Epithelial cell of prostate (primary cell): ENCODE measurements at regions not wholly inside any gene's neighbourhood (a gene's known extent, or its start where the extent isn't known, plus 50 kb on each side); places are given as distances from the start of the nearest gene placed in this dataset.

Source experiments
- DNase-seq: peaks from one replicate; pipeline ENCODE4 v3.0.0-alpha.2; 2011; ENCODE audit warnings: low read depth, low spot score
- H3K27ac ChIP-seq: fragments of 450-650 bp; 2 replicates; pipeline ENCODE4 v1.5.1; 2017; ENCODE audit warnings: mild to moderate bottlenecking

DNA sequence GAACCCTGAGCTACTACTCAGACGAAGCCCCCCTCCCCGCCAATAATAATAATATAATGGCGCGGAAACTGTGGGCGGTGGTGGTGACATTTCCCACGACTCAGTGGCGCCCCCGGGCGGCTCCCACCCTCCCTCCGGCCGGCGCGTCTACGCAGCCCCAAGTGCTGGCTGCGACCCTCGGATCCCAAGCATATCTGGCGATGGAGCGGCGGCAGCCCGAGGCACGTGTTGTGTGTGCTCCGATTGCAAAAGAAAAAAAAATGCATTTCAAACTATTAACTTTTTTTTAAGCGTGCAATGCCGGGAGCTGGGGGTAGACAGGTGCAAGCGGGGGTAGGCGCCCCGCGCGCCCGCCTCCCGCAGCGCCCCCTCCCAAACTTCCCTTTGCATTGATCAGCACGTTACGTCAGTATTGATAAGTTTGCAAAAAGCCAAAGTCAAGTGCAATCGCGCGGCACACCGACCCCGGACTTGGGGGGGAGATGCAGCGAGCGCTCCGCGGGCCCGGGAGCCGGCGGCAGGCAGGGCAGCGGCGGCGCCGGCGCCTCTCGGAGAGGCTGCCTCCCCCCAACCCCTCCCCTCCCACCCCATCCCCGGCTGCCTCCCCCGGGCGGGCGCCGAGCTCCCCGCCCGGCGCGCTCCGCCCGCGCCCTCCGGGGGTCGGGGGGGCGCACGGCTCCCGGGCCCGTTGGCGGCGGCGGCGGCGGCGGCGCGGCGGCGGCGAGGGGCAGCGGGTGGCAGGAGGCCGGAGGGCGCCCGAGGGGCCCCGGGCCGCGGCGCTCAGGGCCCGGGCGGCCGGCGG is 113.1 kb upstream of the MYL2 start:
- no peak for DNase-seq

DNA sequence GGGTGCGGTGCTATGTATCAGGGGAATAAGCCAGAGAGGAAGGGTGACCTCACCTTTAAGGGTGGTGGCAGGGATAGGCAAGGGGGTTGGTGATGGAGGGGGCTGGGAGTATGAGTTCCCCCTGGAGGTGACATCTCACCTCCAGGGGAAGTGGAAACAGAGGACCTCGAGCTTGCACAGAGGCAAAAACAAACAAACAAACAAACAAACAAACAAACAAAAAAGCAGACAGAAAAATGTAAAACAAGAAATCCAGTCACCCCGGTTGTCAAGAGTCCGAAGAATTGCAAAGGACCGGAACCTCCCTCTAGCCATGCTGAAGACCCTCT is 112.2 kb upstream of the MYL2 start:
- H3K27ac ChIP-seq: no peak overlapping the region
- no peak for DNase-seq

More for the DNA sequence above, 113.1 kb upstream of the MYL2 start:
- H3K27ac ChIP-seq: no peak overlapping the region

DNA sequence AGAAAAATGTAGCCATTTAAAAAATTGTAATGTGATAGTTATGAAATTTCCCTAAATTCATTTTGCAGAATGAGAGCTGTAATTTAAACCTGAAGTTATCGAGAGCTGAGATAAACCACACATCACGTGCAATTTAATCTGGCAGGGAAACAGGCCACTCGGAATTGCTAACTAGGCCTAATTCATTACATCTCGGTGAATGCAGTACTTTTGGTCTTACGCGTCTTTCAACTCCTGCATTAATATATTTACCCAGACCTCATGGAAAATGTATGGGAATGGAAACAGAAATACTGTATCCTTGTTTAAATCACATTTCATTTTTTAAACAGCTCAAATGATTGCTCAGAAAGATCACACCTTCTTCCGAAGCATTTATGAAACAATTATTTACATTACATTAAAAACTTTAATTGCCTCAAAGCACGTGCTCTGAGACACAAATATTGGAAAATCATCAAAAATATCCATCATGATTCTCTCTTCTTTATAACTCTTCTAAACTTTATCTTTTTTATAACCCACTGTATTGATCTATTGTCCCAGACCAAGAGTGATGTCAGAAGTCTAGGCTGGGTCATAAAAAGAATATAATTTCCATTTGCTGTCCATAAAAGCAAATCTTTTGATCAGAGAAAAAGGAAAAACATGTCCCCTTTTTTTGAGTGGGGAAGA is 111.7 kb upstream of the MYL2 start:
- no peak for DNase-seq
- no peak overlapping the region for H3K27ac ChIP-seq

DNA sequence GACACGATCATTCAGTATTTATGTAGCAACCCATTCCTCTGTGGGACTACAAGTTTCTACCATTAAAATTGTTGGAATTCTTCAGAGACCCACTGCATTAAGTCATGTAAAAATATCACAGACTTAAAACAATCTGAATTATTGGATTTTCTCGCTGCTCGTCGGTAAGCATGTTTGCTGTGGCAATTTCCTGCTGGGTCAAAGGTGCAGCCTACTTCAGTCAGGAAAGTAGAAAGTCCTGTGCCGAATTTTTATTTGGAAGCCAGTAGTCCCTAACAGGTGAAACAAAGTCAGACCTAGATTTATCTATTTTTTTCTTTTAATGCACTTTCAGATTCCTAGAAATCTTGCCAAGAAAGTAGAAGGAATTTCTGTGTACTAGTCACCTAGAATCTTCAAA is 110.4 kb upstream of the MYL2 start:
- no peak for DNase-seq
- no peak overlapping the region for H3K27ac ChIP-seq

DNA sequence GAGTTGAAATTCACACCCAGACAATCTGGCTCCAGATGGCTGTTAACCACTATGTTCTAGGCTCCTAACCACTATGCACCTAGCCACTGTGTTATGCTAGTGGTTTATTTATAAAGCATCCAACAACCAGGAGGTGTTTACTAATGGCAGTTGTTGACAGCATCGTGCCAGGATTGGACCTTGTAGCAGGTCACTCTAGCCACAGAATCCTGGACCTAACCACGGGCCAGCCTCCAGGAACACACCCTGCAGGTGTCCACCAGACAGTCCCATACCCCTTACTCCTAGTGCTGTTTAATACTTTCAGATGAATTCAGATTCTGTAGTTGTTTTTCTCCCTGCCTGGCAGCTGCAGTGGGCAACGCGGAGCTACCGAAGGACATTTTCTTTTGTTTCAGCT is 109.4 kb upstream of the MYL2 start:
- no peak for DNase-seq
- H3K27ac ChIP-seq: no peak overlapping the region

DNA sequence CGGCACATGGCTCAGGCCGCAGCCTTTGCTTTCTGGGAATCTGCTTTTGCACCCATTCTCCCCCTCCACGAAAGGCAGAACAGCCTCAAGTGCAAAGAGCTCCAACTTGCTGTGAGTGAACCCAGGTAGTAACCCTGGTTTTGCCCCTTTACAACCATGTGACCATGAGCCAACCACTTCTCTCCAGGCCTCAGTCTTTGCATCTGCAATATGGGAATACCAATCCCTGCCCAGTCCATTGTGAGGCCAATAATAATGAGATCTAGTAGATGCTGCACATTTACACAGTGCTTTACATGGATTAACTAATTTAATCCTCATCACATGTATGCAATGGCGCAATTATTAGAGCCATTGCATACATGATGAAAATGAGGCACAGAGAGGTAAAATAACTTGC is 108.9 kb upstream of the MYL2 start:
- DNase-seq: no peak
- H3K27ac ChIP-seq: no peak overlapping the region

DNA sequence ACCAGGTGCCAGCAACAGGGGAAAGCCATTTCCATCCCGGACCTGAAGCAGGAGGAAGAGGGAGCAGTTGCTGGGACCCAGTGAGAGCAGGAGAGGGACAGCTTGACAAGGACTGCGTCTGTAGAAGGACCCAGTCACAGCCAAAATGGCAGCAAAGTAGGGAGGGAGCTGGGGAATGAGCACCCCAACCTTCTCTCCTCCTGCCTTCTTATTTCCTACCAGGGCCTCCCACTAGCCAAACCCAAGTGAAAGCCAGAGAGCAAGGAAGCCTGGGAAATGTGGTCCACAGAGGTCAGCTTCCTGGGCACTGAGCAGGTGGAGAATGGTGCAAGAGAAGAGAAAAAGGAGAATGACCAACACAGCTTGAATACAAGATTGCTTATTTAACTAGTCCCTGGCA is 108.5 kb upstream of the MYL2 start:
- H3K27ac ChIP-seq: no peak overlapping the region
- DNase-seq: no peak

DNA sequence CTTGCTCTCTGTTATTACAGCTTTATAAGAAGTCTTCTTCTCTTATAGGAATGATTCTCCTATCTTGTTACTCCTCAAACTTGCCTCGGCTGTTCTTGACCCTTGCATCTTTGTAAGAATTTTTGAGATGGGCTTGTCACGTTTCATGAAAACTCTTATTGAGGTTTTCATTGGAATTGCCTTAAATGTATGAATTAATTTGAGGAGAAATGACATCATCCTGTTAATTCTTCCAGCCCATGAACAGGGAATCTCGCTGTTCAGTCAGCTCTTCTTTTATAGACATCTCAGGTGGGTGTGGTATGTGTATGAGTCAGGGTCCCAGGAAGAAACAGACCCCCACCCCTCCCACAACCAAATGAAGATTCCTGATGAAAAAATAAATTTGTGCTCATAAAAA is 107.1 kb upstream of the MYL2 start:
- DNase-seq: no peak
- H3K27ac ChIP-seq: no peak overlapping the region

DNA sequence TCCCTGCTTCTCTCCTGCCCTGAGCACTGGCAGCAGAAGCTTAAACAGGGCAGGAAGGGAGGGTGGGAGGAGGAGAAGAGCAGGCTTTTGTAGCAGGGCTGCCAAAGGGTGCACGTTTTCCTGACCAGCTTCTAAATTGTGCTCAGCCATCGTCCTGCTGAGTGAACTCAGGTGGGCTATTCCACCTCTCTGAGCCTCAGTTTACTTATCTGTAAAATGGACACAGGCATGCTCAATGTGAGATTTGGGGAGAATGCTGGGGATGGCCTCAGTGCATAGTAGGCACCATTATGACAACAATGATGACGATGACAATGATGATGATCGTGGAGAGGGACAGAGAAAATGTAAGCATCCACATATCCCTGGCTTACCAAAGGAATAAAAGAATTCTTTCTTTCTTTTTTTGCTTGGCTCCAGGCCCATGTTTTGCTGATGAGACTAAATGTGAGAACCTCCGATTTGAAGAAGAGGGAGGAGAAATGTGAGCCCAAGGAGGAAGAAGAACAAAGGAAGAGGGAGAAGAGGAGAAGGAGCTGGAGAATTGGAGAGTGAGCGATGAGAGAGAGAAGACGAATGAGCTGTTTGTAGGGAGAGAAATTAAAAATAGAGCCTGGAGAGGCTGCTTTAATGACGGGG is 105.5 kb upstream of the MYL2 start:
- no peak for DNase-seq
- H3K27ac ChIP-seq: no peak overlapping the region

DNA sequence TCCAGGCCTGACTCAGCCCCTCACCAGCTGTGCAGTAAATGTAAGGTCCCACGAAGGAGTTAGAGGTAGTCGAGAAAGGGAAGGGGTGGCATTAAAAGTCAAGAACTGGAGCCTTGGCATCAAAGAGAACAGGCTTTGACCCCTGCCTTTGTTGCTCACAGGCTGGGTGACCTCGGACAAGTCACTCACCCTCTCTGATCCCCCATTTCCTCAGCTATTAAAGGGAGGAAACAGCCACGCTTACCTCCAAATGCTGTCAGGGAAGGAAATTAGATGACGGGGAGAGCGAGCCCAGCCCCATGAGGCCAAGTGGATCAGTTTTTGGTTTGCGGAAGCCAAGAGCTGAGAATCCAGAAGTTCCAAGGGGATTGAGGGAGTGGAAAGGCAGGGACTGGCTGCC is 104.9 kb upstream of the MYL2 start:
- no peak for DNase-seq
- no peak overlapping the region for H3K27ac ChIP-seq

DNA sequence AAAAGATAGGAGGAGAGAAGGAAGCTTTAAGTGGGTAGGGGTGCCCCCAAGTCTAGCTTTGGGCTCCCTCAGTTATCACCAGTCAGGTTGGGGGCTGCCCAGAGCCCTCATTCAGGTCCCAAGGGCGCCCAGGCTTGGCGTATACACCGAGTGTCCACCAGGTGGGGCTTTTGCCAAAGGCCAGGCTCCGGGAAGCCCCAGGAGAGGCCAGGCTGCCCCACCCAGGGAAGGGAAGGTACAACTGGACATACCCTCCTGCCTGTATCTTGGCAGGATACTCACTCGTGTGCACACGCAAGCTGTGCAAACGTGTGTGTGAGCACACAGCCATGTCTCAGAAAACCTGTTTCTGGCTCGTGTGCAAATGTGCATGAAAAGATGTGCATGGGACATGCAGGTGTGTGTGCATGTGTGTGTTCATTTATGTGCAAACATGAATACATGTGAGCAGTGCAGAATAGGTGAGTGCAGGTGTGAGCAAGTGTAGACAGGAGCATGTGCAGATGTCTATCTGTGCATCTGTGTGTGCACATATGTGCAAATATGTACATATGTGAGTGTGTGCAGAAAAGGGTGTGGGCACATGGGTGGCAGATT is 103.9 kb upstream of the MYL2 start:
- DNase-seq: no peak
- H3K27ac ChIP-seq: no peak overlapping the region

DNA sequence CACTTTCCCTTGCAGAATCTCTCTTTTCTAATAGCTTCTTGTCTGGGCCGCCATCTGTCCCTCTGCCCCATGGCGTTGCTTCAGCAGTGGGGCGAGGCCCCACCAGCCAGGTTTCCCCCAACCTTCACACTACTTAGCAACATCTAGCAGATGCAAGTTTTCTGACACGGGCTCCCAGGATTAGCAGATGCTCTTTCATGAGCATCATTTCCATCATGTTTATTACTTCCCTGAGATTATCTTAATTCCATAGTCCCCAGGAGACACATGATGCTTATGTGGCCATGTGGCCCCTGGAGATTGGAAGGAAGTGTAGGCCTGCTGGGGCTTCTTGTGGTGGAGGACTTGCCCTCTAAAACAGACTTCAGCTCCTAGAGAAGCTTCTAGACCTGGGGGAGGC is 102.0 kb upstream of the MYL2 start:
- H3K27ac ChIP-seq: no peak overlapping the region

DNA sequence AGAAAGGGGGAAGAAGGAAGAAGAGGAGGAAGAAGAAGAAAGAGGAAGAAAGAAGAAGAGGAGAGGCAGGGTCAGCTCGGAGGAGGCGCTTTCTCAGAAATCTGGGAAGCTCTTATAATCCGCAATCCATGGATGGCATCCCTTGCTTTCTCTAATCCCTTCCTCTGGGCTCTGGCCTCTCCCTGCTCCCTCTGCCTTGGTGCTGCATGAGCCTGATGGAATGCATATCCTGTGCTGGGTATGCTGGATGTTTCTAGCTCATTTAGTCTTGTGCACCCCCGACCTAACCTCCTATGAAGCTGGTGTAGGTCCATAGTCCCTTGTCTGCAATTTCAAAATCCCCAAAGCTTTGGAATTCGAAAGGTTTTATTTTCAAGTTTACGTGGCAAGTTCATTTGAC is 94.2 kb upstream of the MYL2 start:
- H3K27ac ChIP-seq: no peak overlapping the region
- no peak for DNase-seq

More for the DNA sequence above, 102.0 kb upstream of the MYL2 start:
- no peak for DNase-seq

DNA sequence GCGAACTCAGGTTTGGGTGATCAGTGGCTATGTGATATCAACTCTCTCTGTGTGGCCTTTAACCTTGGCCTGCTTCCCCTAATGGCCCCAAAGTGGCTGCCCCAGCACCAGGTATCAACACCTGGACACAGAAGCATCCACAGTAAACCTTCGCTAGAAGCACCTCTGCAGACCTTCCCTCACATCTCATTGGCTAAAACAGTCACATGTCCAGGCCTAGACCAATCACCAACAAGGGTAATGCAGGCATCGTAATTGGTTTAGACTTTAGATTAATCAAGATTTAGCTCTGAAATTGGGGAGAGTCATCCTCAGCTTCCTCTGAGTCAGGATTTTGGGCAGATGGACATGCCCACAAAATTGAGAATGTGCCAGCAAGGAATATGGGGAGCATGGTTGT is 92.5 kb upstream of the MYL2 start:
- DNase-seq: no peak

DNA sequence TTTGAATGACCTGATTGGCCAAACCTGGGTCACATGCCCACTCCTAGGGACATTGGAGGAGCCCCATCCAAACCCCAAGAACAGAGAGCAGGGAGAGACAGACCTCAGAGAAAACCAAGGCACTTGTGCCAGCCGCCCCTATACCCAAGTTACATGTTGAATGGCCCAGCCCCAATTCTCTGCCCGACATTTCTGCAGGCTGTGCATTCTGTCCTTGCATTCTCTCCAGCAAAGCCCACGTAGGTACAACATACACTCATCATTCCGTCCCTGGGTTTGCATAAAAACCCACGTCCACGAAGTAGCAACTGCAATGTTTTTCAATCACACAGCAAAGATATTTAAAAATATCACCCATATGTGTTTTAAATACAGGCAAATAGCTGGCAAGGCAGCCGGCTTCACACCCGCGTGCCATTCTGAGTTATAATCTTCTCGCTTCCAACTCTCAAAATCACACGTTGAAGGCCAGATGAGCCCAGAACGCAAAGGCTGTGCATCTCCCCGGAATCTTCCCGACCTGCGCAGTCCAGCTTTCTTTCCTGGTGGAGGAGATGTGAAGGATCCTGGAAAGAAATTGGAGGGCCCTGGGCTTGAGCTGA is 91.7 kb upstream of the MYL2 start:
- no peak overlapping the region for H3K27ac ChIP-seq
- DNase-seq: no peak

More for the DNA sequence above, 92.5 kb upstream of the MYL2 start:
- no peak overlapping the region for H3K27ac ChIP-seq

DNA sequence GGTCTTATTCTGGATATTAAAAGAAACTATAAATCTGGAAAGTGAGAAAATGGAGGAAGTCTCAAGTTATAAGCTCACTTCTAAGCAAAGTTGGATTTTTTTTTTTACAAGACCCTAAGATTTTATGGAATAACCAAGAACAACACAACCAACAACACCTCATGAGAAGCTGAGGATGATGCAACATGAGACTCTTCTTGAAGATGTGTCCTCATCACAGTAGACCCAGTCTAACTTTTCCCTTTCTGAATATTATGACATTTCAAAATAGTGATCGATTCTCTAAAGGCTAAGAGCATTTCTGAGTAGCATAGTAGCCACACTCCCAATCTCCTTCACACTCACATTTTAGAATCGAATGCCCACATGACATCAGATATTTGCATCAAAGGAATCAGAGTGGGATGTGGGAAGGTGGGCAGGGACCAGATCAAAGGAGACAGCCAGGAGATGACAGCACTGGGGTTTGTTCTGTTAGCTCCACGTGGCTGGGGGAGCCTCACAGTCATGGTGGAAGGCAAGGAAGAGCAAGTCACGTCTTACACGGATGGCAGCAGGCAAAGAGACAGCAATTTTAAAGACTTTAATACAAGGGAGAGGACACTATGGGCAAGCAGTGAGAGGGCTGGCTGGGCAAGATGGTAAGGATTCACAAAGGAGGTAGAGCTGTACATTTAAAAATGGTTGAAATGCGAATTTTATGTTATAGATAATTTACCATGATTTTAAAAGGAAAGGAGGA is 90.7 kb upstream of the MYL2 start:
- no peak for DNase-seq
- H3K27ac ChIP-seq: no peak overlapping the region

DNA sequence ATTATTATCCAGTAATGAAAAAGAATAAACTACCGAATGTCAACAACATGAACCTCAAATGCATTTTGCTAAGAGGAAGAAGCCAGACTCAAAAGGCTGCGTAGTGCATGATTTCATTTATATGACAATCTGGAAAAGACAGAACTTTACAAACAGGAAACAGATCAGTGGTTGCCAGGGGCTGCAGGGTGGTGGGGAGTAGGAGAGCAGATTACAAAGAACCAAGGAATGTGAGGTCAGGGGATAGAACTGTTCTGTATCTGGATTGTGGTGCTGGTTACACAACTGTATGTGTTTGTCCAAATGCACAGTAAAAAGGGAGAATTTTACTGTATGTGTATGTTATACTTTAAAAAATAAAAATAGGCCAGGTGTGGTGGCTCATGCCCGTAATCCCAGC is 89.7 kb upstream of the MYL2 start:
- no peak for DNase-seq
- H3K27ac ChIP-seq: no peak overlapping the region

DNA sequence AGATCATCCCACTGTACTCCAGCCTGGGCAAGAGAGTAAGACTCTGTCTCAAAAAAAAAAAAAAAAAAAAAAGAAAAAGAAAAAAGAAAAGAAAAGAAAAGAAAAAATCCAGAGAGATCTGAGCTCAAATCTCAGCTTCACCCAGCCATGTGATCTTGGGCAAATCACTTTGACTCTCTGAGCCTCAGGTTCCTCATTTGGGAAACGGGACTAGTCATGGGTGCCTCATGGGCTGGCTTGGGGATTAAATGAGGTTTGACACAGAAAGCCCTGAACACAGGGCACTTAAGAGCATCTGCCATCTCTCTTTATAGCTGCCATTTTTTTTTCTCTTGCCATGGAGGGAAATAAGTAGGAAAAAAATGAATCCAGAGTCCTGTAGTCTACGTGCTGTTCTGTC is 86.2 kb upstream of the MYL2 start:
- no peak overlapping the region for H3K27ac ChIP-seq
- no peak for DNase-seq

DNA sequence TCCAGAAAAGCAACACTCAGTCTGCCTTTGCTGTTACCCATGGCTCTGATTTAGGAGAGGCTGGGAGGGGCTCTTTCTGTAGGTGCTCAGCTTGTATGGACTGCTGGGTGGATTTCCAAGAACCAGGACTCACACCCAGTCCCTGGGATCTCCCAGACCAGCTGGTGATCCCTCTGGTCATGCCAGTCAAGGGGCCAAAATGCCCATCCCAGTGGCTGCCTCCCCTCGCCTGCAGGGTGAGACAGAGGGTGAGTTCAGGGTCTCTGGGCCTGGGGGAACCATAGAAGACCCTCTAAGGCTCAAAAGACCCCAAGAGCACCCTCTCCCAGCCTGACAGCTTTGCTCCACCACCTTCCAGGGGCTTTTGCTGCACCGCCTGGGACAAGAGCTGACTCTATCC is 78.6 kb upstream of the MYL2 start:
- no peak for DNase-seq
- H3K27ac ChIP-seq: no peak overlapping the region

DNA sequence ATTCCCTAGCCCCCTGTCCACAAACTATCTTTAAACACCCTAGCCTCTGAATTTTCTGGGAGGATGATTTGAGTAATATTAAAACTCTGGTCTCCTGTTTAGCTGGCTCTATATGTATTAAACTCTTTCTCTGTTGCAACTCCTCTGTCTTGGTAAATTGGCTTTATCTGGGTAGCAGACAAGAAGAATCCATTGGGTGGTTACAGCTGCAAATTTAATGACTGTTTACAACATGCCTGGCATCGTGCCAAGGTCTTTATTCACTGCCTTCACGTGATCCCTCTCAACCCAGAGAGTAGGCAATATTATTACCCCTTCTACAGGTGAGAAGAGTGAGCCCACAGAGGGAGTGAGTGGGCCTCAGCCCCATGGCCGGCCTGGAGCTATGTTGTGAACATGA is 77.8 kb upstream of the MYL2 start:
- H3K27ac ChIP-seq: no peak overlapping the region
- no peak for DNase-seq
